HEK293 (cell line): ENCODE measurements at regions not wholly inside any gene's neighbourhood (a gene's known extent, or its start where the extent isn't known, plus 50 kb on each side); places are given as distances from the start of the nearest gene placed in this dataset.

Source experiments
- BCL11A ChIP-seq: fragments of 450-650 bp; formaldehyde crosslinking; IDR thresholded peaks from 2 replicates; pipeline ENCODE4 v1.5.1; 2016; ENCODE audit warnings: low read depth, missing biosample characterization, missing genetic modification characterization
- GLI4 ChIP-seq: fragments of 450-650 bp; formaldehyde crosslinking; IDR thresholded peaks from 2 replicates; pipeline ENCODE4 v1.5.1; 2016; ENCODE audit warnings: missing biosample characterization, missing genetic modification characterization
- HOXA7 ChIP-seq: sonication (generic); formaldehyde crosslinking; IDR thresholded peaks from 2 replicates; pipeline ENCODE4 v1.8.1; 2022; ENCODE audit warnings: missing genetic modification reagents, borderline replicate concordance
- ZBTB8A ChIP-seq: fragments of 450-650 bp; formaldehyde crosslinking; IDR thresholded peaks from 2 replicates; pipeline ENCODE4 v1.5.1; 2016; ENCODE audit warnings: missing biosample characterization, missing genetic modification characterization
- ZFP37 ChIP-seq: fragments of 450-650 bp; formaldehyde crosslinking; IDR thresholded peaks from 2 replicates; pipeline ENCODE4 v1.5.1; 2016; ENCODE audit warnings: missing biosample characterization, missing genetic modification characterization
- ZNF174 ChIP-seq: fragments of 450-650 bp; formaldehyde crosslinking; IDR thresholded peaks from 2 replicates; pipeline ENCODE4 v1.5.0; 2017; ENCODE audit warnings: missing biosample characterization, mild to moderate bottlenecking, missing genetic modification characterization
- ZNF354C ChIP-seq: fragments of 450-650 bp; formaldehyde crosslinking; IDR thresholded peaks from 2 replicates; pipeline ENCODE4 v1.5.1; 2016; ENCODE audit warnings: missing biosample characterization, missing genetic modification characterization, low read depth, borderline replicate concordance
- ZNF549 ChIP-seq: fragments of 450-650 bp; IDR thresholded peaks from 2 replicates; pipeline ENCODE4 v1.5.1; 2018; ENCODE audit warnings: missing biosample characterization, missing genetic modification characterization, mild to moderate bottlenecking, inconsistent platforms, moderate library complexity
- ZNF626 ChIP-seq: fragments of 450-650 bp; sonication (Bioruptor Pico); formaldehyde crosslinking; IDR thresholded peaks from 2 replicates; pipeline ENCODE4 v1.5.1; 2018; ENCODE audit warnings: missing biosample characterization, missing genetic modification characterization, inconsistent platforms
- ZNF792 ChIP-seq: fragments of 450-650 bp; formaldehyde crosslinking; IDR thresholded peaks from 2 replicates; pipeline ENCODE4 v1.5.1; 2016; ENCODE audit warnings: missing biosample characterization, missing genetic modification characterization
- TF ChIP-seq, protein P1 (sequence below): fragments of 450-650 bp; formaldehyde crosslinking; IDR thresholded peaks from 2 replicates; pipeline ENCODE4 v1.5.1; 2016; ENCODE audit warnings: missing biosample characterization, missing genetic modification characterization
- TF ChIP-seq, protein P2 (sequence below): IDR thresholded peaks from 2 replicates; pipeline ENCODE4 v1.6.1; 2011; ENCODE audit warnings: mild to moderate bottlenecking, low read depth, low read length, borderline replicate concordance
- TF ChIP-seq, protein P3 (sequence below): fragments of 450-650 bp; formaldehyde crosslinking; IDR thresholded peaks from 2 replicates; pipeline ENCODE4 v1.5.1; 2016; ENCODE audit warnings: missing biosample characterization, missing genetic modification characterization

- TF ChIP-seq HOXA7 (no peak), ZNF626 (no peak), ZBTB8A (tag by site-specific recombination) (no peak), BCL11A (tag by site-specific recombination) (no peak), ZFP37 (tag by site-specific recombination) (no peak), ZNF354C (tag by site-specific recombination) (no peak), ZNF174 (tag by site-specific recombination) (no peak), ZNF792 (no peak), GLI4 (tag by site-specific recombination) (no peak), ZNF549 (tag by site-specific recombination) (no peak)
- TF ChIP-seq, protein P1, sequence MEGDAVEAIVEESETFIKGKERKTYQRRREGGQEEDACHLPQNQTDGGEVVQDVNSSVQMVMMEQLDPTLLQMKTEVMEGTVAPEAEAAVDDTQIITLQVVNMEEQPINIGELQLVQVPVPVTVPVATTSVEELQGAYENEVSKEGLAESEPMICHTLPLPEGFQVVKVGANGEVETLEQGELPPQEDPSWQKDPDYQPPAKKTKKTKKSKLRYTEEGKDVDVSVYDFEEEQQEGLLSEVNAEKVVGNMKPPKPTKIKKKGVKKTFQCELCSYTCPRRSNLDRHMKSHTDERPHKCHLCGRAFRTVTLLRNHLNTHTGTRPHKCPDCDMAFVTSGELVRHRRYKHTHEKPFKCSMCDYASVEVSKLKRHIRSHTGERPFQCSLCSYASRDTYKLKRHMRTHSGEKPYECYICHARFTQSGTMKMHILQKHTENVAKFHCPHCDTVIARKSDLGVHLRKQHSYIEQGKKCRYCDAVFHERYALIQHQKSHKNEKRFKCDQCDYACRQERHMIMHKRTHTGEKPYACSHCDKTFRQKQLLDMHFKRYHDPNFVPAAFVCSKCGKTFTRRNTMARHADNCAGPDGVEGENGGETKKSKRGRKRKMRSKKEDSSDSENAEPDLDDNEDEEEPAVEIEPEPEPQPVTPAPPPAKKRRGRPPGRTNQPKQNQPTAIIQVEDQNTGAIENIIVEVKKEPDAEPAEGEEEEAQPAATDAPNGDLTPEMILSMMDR, result no peak
- TF ChIP-seq, protein P2, sequence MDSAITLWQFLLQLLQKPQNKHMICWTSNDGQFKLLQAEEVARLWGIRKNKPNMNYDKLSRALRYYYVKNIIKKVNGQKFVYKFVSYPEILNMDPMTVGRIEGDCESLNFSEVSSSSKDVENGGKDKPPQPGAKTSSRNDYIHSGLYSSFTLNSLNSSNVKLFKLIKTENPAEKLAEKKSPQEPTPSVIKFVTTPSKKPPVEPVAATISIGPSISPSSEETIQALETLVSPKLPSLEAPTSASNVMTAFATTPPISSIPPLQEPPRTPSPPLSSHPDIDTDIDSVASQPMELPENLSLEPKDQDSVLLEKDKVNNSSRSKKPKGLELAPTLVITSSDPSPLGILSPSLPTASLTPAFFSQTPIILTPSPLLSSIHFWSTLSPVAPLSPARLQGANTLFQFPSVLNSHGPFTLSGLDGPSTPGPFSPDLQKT, result no peak
- TF ChIP-seq, protein P3, sequence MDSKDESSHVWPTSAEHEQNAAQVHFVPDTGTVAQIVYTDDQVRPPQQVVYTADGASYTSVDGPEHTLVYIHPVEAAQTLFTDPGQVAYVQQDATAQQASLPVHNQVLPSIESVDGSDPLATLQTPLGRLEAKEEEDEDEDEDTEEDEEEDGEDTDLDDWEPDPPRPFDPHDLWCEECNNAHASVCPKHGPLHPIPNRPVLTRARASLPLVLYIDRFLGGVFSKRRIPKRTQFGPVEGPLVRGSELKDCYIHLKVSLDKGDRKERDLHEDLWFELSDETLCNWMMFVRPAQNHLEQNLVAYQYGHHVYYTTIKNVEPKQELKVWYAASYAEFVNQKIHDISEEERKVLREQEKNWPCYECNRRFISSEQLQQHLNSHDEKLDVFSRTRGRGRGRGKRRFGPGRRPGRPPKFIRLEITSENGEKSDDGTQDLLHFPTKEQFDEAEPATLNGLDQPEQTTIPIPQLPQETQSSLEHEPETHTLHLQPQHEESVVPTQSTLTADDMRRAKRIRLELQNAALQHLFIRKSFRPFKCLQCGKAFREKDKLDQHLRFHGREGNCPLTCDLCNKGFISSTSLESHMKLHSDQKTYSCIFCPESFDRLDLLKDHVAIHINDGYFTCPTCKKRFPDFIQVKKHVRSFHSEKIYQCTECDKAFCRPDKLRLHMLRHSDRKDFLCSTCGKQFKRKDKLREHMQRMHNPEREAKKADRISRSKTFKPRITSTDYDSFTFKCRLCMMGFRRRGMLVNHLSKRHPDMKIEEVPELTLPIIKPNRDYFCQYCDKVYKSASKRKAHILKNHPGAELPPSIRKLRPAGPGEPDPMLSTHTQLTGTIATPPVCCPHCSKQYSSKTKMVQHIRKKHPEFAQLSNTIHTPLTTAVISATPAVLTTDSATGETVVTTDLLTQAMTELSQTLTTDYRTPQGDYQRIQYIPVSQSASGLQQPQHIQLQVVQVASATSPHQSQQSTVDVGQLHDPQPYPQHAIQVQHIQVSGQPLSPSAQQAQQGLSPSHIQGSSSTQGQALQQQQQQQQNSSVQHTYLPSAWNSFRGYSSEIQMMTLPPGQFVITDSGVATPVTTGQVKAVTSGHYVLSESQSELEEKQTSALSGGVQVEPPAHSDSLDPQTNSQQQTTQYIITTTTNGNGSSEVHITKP (tag by site-specific recombination), result no peak
Measured at GRCh38 chrX:15952212-15952611, 97.6 kb upstream of the AP1S2 start.
